B cell (primary cell): ENCODE measurements at regions not wholly inside any gene's neighbourhood (a gene's known extent, or its start where the extent isn't known, plus 50 kb on each side); places are given as distances from the start of the nearest gene placed in this dataset.

ENCODE experiments used
- EZH2 ChIP-seq: IDR thresholded peaks from 2 replicates; pipeline ENCODE4 v1.6.1; 2012; ENCODE audit warnings: borderline replicate concordance, low read depth, mild to moderate bottlenecking, moderate library complexity, low read length; ENCODE audit not compliant: insufficient read depth, poor library complexity, severe bottlenecking
- TF ChIP-seq, protein P1 (sequence below): fragments of 200-600 bp; IDR thresholded peaks from one replicate; pipeline ENCODE4 v1.8.0; 2022; ENCODE audit warnings: antibody characterized with exemption, mild to moderate bottlenecking

DNA sequence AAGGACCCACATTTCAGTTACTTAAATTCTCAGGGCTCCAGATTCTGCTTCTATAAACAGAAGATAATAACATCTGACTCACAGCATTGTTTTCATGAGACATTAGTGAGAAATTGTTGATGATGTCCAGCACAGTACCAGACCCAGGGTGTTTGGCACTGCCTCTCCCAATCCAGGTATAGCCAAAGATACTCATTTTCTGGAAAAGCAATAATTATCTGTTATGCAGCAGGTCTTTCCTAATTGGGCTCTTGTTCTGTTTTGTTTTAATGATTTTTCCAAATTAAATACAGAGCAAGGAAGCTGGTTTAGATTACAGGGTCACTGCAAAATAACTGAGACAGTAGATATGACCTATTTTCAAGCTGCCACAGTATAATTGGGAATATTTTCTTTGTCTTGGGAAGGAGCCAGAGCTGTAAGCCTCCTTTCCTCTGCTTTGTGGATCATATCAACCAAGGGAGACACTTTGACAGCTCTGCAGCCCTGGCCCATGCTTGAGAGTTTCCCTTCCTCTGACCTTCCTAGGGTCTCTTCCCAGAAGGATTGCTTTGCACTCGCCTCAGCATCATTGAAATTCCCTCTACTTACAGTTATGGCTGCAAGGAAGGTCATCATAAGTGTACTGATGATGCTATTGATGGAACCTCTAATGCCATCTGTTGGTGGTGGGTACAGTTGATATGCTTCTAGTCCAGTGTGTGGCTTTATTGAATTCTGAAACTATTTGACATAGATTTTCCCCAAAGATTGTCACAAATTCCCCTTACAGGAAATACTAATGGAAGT, 522.4 kb upstream of the ADAMTS9 start:
- TF ChIP-seq, protein P1, sequence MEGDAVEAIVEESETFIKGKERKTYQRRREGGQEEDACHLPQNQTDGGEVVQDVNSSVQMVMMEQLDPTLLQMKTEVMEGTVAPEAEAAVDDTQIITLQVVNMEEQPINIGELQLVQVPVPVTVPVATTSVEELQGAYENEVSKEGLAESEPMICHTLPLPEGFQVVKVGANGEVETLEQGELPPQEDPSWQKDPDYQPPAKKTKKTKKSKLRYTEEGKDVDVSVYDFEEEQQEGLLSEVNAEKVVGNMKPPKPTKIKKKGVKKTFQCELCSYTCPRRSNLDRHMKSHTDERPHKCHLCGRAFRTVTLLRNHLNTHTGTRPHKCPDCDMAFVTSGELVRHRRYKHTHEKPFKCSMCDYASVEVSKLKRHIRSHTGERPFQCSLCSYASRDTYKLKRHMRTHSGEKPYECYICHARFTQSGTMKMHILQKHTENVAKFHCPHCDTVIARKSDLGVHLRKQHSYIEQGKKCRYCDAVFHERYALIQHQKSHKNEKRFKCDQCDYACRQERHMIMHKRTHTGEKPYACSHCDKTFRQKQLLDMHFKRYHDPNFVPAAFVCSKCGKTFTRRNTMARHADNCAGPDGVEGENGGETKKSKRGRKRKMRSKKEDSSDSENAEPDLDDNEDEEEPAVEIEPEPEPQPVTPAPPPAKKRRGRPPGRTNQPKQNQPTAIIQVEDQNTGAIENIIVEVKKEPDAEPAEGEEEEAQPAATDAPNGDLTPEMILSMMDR: no peak
- TF ChIP-seq EZH2: no peak
